ENCODE measurements at regions not wholly inside any gene's neighbourhood (a gene's known extent, or its start where the extent isn't known, plus 50 kb on each side); places are given as distances from the start of the nearest gene placed in this dataset.

DNA sequence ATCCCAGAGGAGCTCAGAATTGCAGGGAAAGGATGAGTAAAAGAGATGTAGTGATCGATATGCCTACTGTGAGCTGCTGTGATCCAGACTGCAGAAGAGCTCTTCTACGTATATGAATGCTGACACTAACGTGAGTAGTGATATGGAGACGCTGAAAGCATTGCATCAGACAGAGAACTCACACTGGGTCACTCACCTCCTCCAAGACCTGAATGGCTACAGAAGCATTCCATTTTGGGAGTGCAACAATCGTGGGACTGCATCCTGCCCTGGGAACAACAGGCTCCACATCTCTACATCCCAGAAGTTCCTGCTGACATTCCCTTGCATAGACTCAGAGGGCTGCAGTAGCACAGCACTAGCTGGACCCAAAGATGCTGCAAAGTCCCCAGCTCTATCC is 755.9 kb upstream of the MEF2C start:
- H3K4me1 ChIP-seq (ENCODE audit: control insufficient read depth, insufficient read depth, low read length): no peaks in the 10 kb centered on the region
- H2BK20ac ChIP-seq (ENCODE audit: low read depth, low read length): no peak overlapping the region
- in situ Hi-C loops (cut with MboI; ENCODE audit: low sequenced_read_pairs): no loop called here
- no peak overlapping the region for H3K4ac ChIP-seq (ENCODE audit: low read depth, low read length)
- no peak overlapping the region for H3K23ac ChIP-seq (ENCODE audit: low read depth, low read length)
- H3K9me3 ChIP-seq (ENCODE audit: control insufficient read depth, insufficient read depth, low read length): peaks cover 9% of the 10 kb centered on the region
- no peak overlapping the region for H2BK5ac ChIP-seq (ENCODE audit: low read depth, low read length, poor library complexity, severe bottlenecking)
- no peak for DNase-seq
- no peaks in the 10 kb centered on the region for H3K9me1 ChIP-seq (ENCODE audit: insufficient read depth, low read length)
- no peaks in the 10 kb centered on the region for H3K27me3 ChIP-seq (ENCODE audit: control insufficient read depth, insufficient read depth, low read length)
- H3K4me3 ChIP-seq (ENCODE audit: insufficient read depth, low read depth, low read length): no peak overlapping the region
- no peak overlapping the region for H3K27ac ChIP-seq (ENCODE audit: insufficient read depth, low read length)
- POLR2A ChIA-PET (ENCODE audit: unreplicated experiment): no interaction called here
- no TSS peak for BruUV-seq (replicated peaks)
- no peak overlapping the region for H3K14ac ChIP-seq (replicated peaks; ENCODE audit: low read depth, low read length)
- ATAC-seq (ENCODE audit: low read depth): no peak
- no peaks in the 10 kb centered on the region for H3K79me1 ChIP-seq (ENCODE audit: low read depth in 1 of 2, low read length in 2 of 2)
- no peaks in the 10 kb centered on the region for H4K20me1 ChIP-seq (ENCODE audit: insufficient read depth, low read length)
- whole genome bisulfite sequencing, 2 experiments (ENCODE audit: extremely low coverage in 2 of 2, insufficient read length in 1 of 2): 42% methylated on average over 2 of the region's 5 CpGs; no CpG with 5 or more reads in 1 of the 2 experiments
- H3K18ac ChIP-seq (ENCODE audit: low read depth, low read length): no peak overlapping the region
- dilution Hi-C loops (cut with HindIII; ENCODE audit: low sequenced_read_pairs, unreplicated experiment): no loop called here
- TF ChIP-seq RAD21 (IDR thresholded peaks at IDR 0.05; ENCODE audit: low read length) (no peak), POLR2A (IDR thresholded peaks at IDR 0.05; ENCODE audit: low read depth, low read length) (no peak), NFE2L2 (IDR thresholded peaks at IDR 0.05; ENCODE audit: low read depth, low read length) (no peak), CEBPB (IDR thresholded peaks at IDR 0.05; ENCODE audit: low read depth, low read length) (no peak), RFX5 (IDR thresholded peaks at IDR 0.05; ENCODE audit: low read depth, low read length) (no peak), SMC3 (IDR thresholded peaks at IDR 0.05; ENCODE audit: low read depth, low read length) (no peak), CHD1 (IDR thresholded peaks at IDR 0.05; ENCODE audit: low read depth, low read length) (no peak), BHLHE40 (IDR thresholded peaks at IDR 0.05; ENCODE audit: low read depth, low read length) (no peak), RCOR1 (IDR thresholded peaks at IDR 0.05; ENCODE audit: insufficient replicate concordance, low read length) (no peak), MXI1 (IDR thresholded peaks at IDR 0.05; ENCODE audit: borderline replicate concordance, low read depth, low read length) (no peak), MAFK (IDR thresholded peaks at IDR 0.05; ENCODE audit: low read depth, low read length) (no peak), FOS (IDR thresholded peaks at IDR 0.05; ENCODE audit: low read depth, low read length) (no peak), MAZ (IDR thresholded peaks at IDR 0.05; ENCODE audit: borderline replicate concordance, low read depth, low read length) (no peak)
- TF ChIP-seq, protein P1, sequence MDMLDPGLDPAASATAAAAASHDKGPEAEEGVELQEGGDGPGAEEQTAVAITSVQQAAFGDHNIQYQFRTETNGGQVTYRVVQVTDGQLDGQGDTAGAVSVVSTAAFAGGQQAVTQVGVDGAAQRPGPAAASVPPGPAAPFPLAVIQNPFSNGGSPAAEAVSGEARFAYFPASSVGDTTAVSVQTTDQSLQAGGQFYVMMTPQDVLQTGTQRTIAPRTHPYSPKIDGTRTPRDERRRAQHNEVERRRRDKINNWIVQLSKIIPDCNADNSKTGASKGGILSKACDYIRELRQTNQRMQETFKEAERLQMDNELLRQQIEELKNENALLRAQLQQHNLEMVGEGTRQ (IDR thresholded peaks at IDR 0.05; ENCODE audit: low read depth, low read length): no peak
- TF ChIP-seq, protein P2, sequence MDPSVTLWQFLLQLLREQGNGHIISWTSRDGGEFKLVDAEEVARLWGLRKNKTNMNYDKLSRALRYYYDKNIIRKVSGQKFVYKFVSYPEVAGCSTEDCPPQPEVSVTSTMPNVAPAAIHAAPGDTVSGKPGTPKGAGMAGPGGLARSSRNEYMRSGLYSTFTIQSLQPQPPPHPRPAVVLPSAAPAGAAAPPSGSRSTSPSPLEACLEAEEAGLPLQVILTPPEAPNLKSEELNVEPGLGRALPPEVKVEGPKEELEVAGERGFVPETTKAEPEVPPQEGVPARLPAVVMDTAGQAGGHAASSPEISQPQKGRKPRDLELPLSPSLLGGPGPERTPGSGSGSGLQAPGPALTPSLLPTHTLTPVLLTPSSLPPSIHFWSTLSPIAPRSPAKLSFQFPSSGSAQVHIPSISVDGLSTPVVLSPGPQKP (IDR thresholded peaks at IDR 0.05; ENCODE audit: borderline replicate concordance, low read depth, low read length): no peak
- TF ChIP-seq, protein P3, sequence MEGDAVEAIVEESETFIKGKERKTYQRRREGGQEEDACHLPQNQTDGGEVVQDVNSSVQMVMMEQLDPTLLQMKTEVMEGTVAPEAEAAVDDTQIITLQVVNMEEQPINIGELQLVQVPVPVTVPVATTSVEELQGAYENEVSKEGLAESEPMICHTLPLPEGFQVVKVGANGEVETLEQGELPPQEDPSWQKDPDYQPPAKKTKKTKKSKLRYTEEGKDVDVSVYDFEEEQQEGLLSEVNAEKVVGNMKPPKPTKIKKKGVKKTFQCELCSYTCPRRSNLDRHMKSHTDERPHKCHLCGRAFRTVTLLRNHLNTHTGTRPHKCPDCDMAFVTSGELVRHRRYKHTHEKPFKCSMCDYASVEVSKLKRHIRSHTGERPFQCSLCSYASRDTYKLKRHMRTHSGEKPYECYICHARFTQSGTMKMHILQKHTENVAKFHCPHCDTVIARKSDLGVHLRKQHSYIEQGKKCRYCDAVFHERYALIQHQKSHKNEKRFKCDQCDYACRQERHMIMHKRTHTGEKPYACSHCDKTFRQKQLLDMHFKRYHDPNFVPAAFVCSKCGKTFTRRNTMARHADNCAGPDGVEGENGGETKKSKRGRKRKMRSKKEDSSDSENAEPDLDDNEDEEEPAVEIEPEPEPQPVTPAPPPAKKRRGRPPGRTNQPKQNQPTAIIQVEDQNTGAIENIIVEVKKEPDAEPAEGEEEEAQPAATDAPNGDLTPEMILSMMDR (conservative IDR thresholded peaks at IDR 0.05; ENCODE audit: low read depth, low read length): no peak
- no peak overlapping the region for H3K4me2 ChIP-seq (ENCODE audit: low read depth, low read length)
- no peak overlapping the region for H2AFZ ChIP-seq (replicated peaks; ENCODE audit: low read length, poor library complexity)
- H4K91ac ChIP-seq (ENCODE audit: insufficient read depth, low read depth, low read length): no peak overlapping the region
- no peak overlapping the region for H3K9ac ChIP-seq (ENCODE audit: low read depth, low read length)
- H3K56ac ChIP-seq (ENCODE audit: extremely low read depth, insufficient read depth, low read length): no peak overlapping the region
- CTCF ChIA-PET: no interaction called here
- H4K8ac ChIP-seq (ENCODE audit: low read depth in 2 of 2, low read length in 2 of 2): no peak overlapping the region
- H3K36me3 ChIP-seq (ENCODE audit: control insufficient read depth, insufficient read depth, low read length): no peaks in the 10 kb centered on the region
- H2BK15ac ChIP-seq (ENCODE audit: low read depth, low read length): no peak overlapping the region
- no peak overlapping the region for H4K5ac ChIP-seq (ENCODE audit: low read depth, low read length)
- intact Hi-C loops (cut with micrococcal nuclease): no loop called here
- no peak overlapping the region for H2AK9ac ChIP-seq (replicated peaks; ENCODE audit: low read depth, low read length, poor library complexity)
- H2BK120ac ChIP-seq (ENCODE audit: low read depth, low read length): no peak overlapping the region
- H2AK5ac ChIP-seq (ENCODE audit: low read depth, low read length): no peak overlapping the region
